Natural killer cell (primary cell): ENCODE measurements at regions not wholly inside any gene's neighbourhood (a gene's known extent, or its start where the extent isn't known, plus 50 kb on each side); places are given as distances from the start of the nearest gene placed in this dataset.

Experiments used
- ATAC-seq, 3 donors: fragments of 150-1000 bp in 2 of 3; fragments of 200-7000 bp in 1 of 3; cut with Tn5 transposase; 1 replicate in 1 of 3; 2 replicates in 2 of 3; pipeline ENCODE4 v1.10.0; 2021; ENCODE audit warnings: mild to moderate bottlenecking in 2 of 3, moderate library complexity in 2 of 3
- DNase-seq, 2 donors: peaks; one replicate each; pipeline versions ENCODE4 v3.0.0 to v3.0.0-alpha.2; 2013 to 2021; ENCODE audit warnings: mixed read lengths in 1 of 2
- H3K27ac ChIP-seq: one replicate; pipeline ENCODE4 v1.5.1; 2013; ENCODE audit warnings: mild to moderate bottlenecking, low read length
- H3K27me3 ChIP-seq: one replicate; pipeline ENCODE4 v1.6.1; 2013; ENCODE audit warnings: low read length; ENCODE audit not compliant: control insufficient read depth, insufficient read depth
- H3K36me3 ChIP-seq: one replicate; pipeline ENCODE4 v1.6.1; 2013; ENCODE audit warnings: low read length; ENCODE audit not compliant: control insufficient read depth, insufficient read depth
- H3K4me1 ChIP-seq: one replicate; pipeline ENCODE4 v1.6.1; 2013; ENCODE audit warnings: low read length; ENCODE audit not compliant: control insufficient read depth, insufficient read depth
- H3K4me3 ChIP-seq: one replicate; pipeline ENCODE4 v1.5.1; 2013; ENCODE audit warnings: low read length
- H3K9me3 ChIP-seq: one replicate; pipeline ENCODE4 v1.6.1; 2013; ENCODE audit warnings: low read length; ENCODE audit not compliant: control insufficient read depth, insufficient read depth
- H3K27ac Mint-ChIP-seq, 2 donors: one replicate each; pipeline ENCODE4 v1.8.0; 2022; ENCODE audit warnings: mild to moderate bottlenecking in 2 of 2, mixed read lengths in 2 of 2, moderate library complexity in 1 of 2
- H3K27me3 Mint-ChIP-seq, 2 donors: one replicate each; pipeline ENCODE4 v1.8.0; 2022; ENCODE audit warnings: low read depth in 2 of 2, mixed read lengths in 2 of 2
- H3K36me3 Mint-ChIP-seq: one replicate; pipeline ENCODE4 v1.8.0; 2022; ENCODE audit warnings: mixed read lengths
- H3K4me1 Mint-ChIP-seq, 2 donors: one replicate each; pipeline ENCODE4 v1.8.0; 2022; ENCODE audit warnings: mixed read lengths in 2 of 2
- H3K4me3 Mint-ChIP-seq: one replicate; pipeline ENCODE4 v1.8.0; 2022; ENCODE audit warnings: mild to moderate bottlenecking, moderate library complexity, mixed read lengths
- H3K9me3 Mint-ChIP-seq, 2 donors: one replicate each; pipeline ENCODE4 v1.8.0; 2022; ENCODE audit warnings: mixed read lengths in 2 of 2
- WGBS: methylation state at CpG from one replicate; pipeline ENCODE4 v1.1.7; 2013; ENCODE audit warnings: missing lambda C conversion rate; ENCODE audit not compliant: insufficient coverage; 5-methylcytosine and 5-hydroxymethylcytosine counted together
- intact Hi-C: fragments of 100-400 bp; cut with micrococcal nuclease; formaldehyde crosslinking; loops from one replicate; pipeline ENCODE4 v1.14.2; 2022
- TF ChIP-seq, protein P1 (sequence below): fragments of 200-600 bp; IDR thresholded peaks from one replicate; pipeline ENCODE4 v1.8.0; 2022; ENCODE audit warnings: antibody characterized with exemption

DNA sequence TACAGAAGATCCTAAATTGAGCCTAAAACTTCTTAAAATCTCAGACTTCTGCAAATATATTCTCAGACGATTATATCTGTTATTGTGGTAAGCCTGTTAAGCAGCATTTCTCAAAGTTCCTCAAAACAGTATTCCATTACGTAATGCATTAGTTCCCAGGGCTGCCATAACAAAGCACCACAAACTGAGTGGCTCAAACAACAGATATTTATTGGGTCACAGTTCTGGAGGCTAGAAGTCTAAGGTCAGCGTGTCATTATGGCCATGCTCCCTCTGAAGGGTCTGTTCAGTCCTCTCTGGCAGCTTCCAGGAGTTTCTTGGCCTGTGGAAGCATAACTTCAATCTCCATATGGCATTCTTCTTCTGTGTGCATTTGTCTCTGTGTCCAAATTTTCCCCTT is 103.5 kb upstream of the ST6GALNAC5 start:
- no peak for ATAC-seq
- Mint-ChIP-seq H3K36me3 (no peaks in the 10 kb centered on the region), H3K9me3 (peaks cover 0 to 2% of the 10 kb centered on the region in 2 donors), H3K4me1 (no peaks in the 10 kb centered on the region), H3K27me3 (no peaks in the 10 kb centered on the region), H3K27ac (no peak overlapping the region), H3K4me3 (no peak overlapping the region)
- TF ChIP-seq, protein P1, sequence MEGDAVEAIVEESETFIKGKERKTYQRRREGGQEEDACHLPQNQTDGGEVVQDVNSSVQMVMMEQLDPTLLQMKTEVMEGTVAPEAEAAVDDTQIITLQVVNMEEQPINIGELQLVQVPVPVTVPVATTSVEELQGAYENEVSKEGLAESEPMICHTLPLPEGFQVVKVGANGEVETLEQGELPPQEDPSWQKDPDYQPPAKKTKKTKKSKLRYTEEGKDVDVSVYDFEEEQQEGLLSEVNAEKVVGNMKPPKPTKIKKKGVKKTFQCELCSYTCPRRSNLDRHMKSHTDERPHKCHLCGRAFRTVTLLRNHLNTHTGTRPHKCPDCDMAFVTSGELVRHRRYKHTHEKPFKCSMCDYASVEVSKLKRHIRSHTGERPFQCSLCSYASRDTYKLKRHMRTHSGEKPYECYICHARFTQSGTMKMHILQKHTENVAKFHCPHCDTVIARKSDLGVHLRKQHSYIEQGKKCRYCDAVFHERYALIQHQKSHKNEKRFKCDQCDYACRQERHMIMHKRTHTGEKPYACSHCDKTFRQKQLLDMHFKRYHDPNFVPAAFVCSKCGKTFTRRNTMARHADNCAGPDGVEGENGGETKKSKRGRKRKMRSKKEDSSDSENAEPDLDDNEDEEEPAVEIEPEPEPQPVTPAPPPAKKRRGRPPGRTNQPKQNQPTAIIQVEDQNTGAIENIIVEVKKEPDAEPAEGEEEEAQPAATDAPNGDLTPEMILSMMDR: no peak
- no peaks in the 10 kb centered on the region for H3K9me3 ChIP-seq
- no peak overlapping the region for H3K27ac ChIP-seq
- H3K27me3 ChIP-seq: no peaks in the 10 kb centered on the region
- DNase-seq: no peak
- 40% methylated on average over 3 of the region's 3 CpGs for WGBS
- intact Hi-C loops: no loop called here
- no peaks in the 10 kb centered on the region for H3K36me3 ChIP-seq
- H3K4me3 ChIP-seq: no peak overlapping the region
- no peaks in the 10 kb centered on the region for H3K4me1 ChIP-seq

DNA sequence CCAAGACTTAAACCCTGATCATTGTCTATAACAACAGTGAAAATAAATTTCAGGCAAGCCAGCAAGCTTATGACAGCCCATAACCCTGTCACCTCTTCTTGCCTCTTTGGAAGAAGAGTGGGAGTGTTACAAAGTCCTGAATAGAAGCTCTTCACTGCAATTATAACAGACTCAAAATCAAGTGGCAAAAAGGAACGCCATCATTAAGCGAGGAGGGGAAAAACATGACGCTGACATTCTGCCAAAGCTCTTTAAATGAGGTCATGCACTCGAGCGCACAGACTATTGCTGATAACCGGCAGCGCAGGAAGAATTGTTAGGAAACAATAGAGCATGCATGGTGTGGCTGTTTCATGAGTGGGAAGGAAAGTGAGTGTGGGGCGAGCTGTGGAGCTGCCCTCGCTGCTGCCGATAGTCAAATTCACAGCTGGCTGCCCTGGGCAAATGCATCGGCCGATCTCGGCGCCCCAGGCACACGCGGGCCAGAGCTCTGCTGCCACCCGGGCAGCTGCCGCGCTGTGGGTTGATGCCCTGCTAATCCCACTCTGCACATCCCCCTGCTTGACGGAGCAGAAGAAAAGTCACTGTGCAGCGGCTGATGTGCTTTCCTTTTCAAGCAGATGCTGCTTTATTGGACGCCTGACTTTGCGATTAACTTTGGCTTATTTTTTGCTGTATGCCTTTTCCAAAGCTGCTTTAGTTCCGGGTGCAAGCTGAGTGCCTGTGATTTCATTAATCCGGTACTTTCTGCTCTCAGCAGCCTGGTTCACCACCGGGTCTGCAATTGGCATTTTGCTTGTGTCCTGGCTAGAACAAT is 102.4 kb upstream of the ST6GALNAC5 start:
- H3K9me3 ChIP-seq: no peaks in the 10 kb centered on the region
- H3K4me1 Mint-ChIP-seq: no peaks in the 10 kb centered on the region
- intact Hi-C loops: no loop called here
- H3K36me3 ChIP-seq: no peaks in the 10 kb centered on the region
- no peak overlapping the region for H3K4me3 Mint-ChIP-seq
- no peaks in the 10 kb centered on the region for H3K36me3 Mint-ChIP-seq
- no peaks in the 10 kb centered on the region for H3K27me3 Mint-ChIP-seq
- ATAC-seq: no peak
- TF ChIP-seq, protein P1: no peak
- no peak overlapping the region for H3K4me3 ChIP-seq
- H3K27ac ChIP-seq: no peak overlapping the region
- no peak for DNase-seq
- 63% methylated on average over 26 of the region's 26 CpGs for WGBS
- H3K4me1 ChIP-seq: no peaks in the 10 kb centered on the region
- H3K9me3 Mint-ChIP-seq: peaks cover 0 to 4% of the 10 kb centered on the region in 2 donors
- H3K27ac Mint-ChIP-seq: no peak overlapping the region
- no peaks in the 10 kb centered on the region for H3K27me3 ChIP-seq

DNA sequence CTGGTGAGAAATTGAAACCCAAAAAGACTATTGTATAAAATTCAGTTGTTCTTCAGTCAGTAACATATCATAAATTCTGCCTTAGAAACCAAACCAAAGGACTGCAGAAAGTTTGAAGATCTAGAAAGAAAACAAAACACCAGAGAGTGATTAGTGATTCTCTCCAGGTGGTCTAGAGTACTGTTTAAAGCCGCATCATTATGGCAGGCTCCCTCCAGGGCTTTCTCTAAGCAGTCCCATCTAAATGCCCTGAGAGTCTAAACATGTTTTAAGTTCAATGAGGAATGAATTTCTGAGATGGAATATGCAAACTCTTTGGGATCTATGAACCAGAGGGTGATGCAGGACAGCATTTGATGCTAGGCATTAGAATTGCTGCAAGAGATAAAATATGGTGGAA is 100.9 kb upstream of the ST6GALNAC5 start:
- no peak for ATAC-seq
- 100% methylated on average over 1 of the region's 1 CpG for WGBS
- H3K27me3 ChIP-seq: no peaks in the 10 kb centered on the region
- intact Hi-C loops: no loop called here
- no peak overlapping the region for H3K27ac ChIP-seq
- TF ChIP-seq, protein P1: no peak
- H3K27me3 Mint-ChIP-seq: no peaks in the 10 kb centered on the region
- H3K4me1 Mint-ChIP-seq: no peaks in the 10 kb centered on the region
- H3K4me3 ChIP-seq: no peak overlapping the region
- H3K27ac Mint-ChIP-seq: no peak overlapping the region
- no peak for DNase-seq
- H3K4me3 Mint-ChIP-seq: no peak overlapping the region
- H3K4me1 ChIP-seq: no peaks in the 10 kb centered on the region
- H3K9me3 ChIP-seq: no peaks in the 10 kb centered on the region
- peaks cover 2 to 4% of the 10 kb centered on the region in 2 donors for H3K9me3 Mint-ChIP-seq
- H3K36me3 Mint-ChIP-seq: no peaks in the 10 kb centered on the region
- H3K36me3 ChIP-seq: no peaks in the 10 kb centered on the region

DNA sequence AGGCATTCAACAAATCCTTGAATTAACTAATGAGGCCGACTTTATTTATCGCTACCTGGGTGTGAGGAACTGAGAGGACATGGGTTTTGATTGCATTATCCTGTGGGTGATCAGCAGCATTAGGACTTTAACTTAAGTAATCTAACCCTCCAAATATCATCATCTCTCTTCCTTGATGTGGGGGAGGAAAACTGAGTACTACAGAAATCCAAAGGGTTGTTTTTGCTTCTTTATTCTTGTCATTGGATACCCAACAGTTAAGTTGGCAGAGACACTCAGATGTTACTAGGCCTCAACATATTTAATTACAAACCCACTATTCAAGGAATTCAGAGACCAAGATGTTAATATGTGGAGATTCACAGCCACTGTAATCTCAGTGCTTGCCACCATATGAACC is 97.4 kb upstream of the ST6GALNAC5 start:
- no peaks in the 10 kb centered on the region for H3K27me3 Mint-ChIP-seq
- no peaks in the 10 kb centered on the region for H3K36me3 ChIP-seq
- 100% methylated on average over 1 of the region's 2 CpGs for WGBS
- DNase-seq (no peak), ATAC-seq (no peak)
- no peak overlapping the region for H3K4me3 ChIP-seq
- H3K4me3 Mint-ChIP-seq: no peak overlapping the region
- H3K36me3 Mint-ChIP-seq: no peaks in the 10 kb centered on the region
- H3K9me3 Mint-ChIP-seq: peaks cover 2 to 6% of the 10 kb centered on the region in 2 donors
- H3K4me1 Mint-ChIP-seq: no peaks in the 10 kb centered on the region
- H3K27ac ChIP-seq: no peak overlapping the region
- H3K9me3 ChIP-seq: no peaks in the 10 kb centered on the region
- H3K27ac Mint-ChIP-seq: no peak overlapping the region
- no peaks in the 10 kb centered on the region for H3K27me3 ChIP-seq
- no peaks in the 10 kb centered on the region for H3K4me1 ChIP-seq
- intact Hi-C loops: no loop called here
- TF ChIP-seq, protein P1: no peak
